GM12892 (cell line): ENCODE measurements at regions not wholly inside any gene's neighbourhood (a gene's known extent, or its start where the extent isn't known, plus 50 kb on each side); places are given as distances from the start of the nearest gene placed in this dataset.

Source experiments
- POLR2A ChIP-seq: IDR thresholded peaks from 2 replicates; pipeline ENCODE4 v1.6.1; 2011; ENCODE audit warnings: low read depth, low read length, control low read depth
- TAF1 ChIP-seq: IDR thresholded peaks from 2 replicates; pipeline ENCODE4 v1.6.1; 2011; ENCODE audit warnings: low read depth, mild to moderate bottlenecking, control low read depth, low read length, borderline replicate concordance

GRCh38 chr1:38225745-38226144 lies 179.2 kb upstream of the POU3F1 start:
- no peak for TF ChIP-seq TAF1
- no peak for TF ChIP-seq POLR2A
